ENCODE measurements at regions not wholly inside any gene's neighbourhood (a gene's known extent, or its start where the extent isn't known, plus 50 kb on each side); places are given as distances from the start of the nearest gene placed in this dataset.

DNA sequence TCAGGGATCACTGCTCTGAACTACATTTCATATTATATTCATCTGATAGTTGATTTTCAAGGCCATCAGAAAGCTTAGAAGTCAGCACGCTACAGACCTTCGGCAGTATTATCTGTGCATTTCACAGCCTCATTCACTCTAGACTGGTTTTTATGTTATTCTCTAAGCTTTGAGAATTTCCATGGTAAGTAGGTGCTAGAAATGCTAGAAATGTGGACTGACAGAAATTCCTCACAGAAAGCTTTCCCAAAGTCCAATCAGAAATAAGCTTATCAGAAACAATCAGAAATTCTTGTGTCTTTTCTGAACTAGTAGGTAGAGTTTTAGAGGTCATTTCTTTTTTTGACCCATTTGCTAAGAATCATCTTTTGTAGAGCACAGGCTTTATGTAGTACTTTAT, 176.6 kb downstream of the TMTC3 start:
- TF ChIP-seq CTCF (IDR thresholded peaks at IDR 0.05): no peak
- TF ChIP-seq ZFX (IDR thresholded peaks at IDR 0.05; ENCODE audit: borderline replicate concordance): no peak

Data from 22Rv1 (cell line).